Testis (tissue), 2 donors: ENCODE measurements at regions not wholly inside any gene's neighbourhood (a gene's known extent, or its start where the extent isn't known, plus 50 kb on each side); places are given as distances from the start of the nearest gene placed in this dataset.

Source experiments
- DNase-seq: peaks from one replicate; pipeline ENCODE4 v3.0.0-alpha.2; 2019
- H3K27ac ChIP-seq, 2 donors: fragments of 200-600 bp; sonication (generic); one replicate each; pipeline ENCODE4 v1.5.1; 2019
- H3K27me3 ChIP-seq: fragments of 200-600 bp; sonication (generic); one replicate; pipeline ENCODE4 v1.5.1; 2019
- H3K36me3 ChIP-seq: fragments of 200-600 bp; sonication (generic); one replicate; pipeline ENCODE4 v1.5.1; 2017; ENCODE audit warnings: low read depth; ENCODE audit errors: missing control alignments
- H3K4me1 ChIP-seq: fragments of 200-600 bp; sonication (generic); one replicate; pipeline ENCODE4 v1.5.1; 2019
- H3K4me3 ChIP-seq, 2 donors: fragments of 200-600 bp; sonication (generic); one replicate each; pipeline ENCODE4 v1.5.1; 2017 to 2019
- H3K9me3 ChIP-seq: fragments of 200-600 bp; sonication (generic); one replicate; pipeline ENCODE4 v1.5.1; 2017
- POLR2A ChIP-seq: fragments of 450-650 bp; IDR thresholded peaks from one replicate; pipeline ENCODE4 v1.6.1; 2017; ENCODE audit warnings: antibody characterized with exemption, mild to moderate bottlenecking, moderate library complexity
- WGBS, 2 donors: methylation state at CpG; one replicate each; pipeline ENCODE4 v1.1.5; 2018; 5-methylcytosine and 5-hydroxymethylcytosine counted together
- intact Hi-C: fragments of 100-400 bp; cut with DNase I; formaldehyde crosslinking; loops from one replicate; pipeline ENCODE4 v1.15.1; 2023; ENCODE audit warnings: low total_unique reads
- TF ChIP-seq, protein P1 (sequence below), 3 experiments: fragments of 450-650 bp in 2 of 3; fragments of 200-600 bp in 1 of 3; sonication (generic) in 1 of 3; IDR thresholded peaks; one replicate each; pipeline ENCODE4 v1.5.1; 2016 to 2019; ENCODE audit warnings: antibody characterized with exemption in 3 of 3, mild to moderate bottlenecking in 2 of 3, moderate library complexity in 1 of 3

DNA sequence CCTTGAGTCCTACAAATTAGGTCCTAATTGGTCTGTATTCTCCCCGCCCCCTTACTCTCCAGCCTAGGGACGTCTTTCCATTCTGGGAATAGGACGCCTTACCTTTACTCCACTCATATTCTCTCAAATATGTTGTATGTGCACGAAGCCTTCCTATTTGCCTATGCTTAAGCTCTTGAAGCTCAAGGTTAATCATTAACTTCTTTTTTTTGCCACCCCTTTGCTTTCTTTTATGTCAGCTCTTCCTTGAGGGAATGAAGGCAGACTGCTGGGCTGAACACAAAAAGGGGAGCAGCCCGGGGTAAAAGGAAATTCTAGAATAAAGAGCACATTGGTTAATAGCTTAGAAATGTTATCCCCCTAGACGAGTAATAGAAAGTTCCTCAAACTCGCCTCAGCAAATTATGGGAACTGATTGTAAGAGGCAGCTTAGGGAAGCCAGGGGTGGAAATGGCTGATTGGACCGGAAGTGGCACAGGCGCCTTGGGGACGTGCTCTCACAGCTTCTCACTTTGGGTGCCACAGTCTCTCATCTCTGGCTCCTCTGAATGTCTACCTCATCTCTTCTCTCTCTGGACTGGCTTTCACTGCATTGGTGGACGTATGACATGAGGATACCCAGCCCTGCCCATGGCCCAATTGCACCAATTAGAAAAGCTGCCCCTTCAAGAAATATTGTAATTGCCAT, 122.3 kb upstream of the IL12B start:
- no peak overlapping the region for H3K27ac ChIP-seq
- no peak for DNase-seq
- H3K9me3 ChIP-seq = no peaks in the 10 kb centered on the region
- H3K36me3 ChIP-seq = no peaks in the 10 kb centered on the region
- intact Hi-C loops = no loop called here
- H3K27me3 ChIP-seq = no peaks in the 10 kb centered on the region
- 88 to 94% methylated on average over 11 of the region's 11 CpGs for WGBS, 2 donors
- peaks cover 7% of the 10 kb centered on the region for H3K4me1 ChIP-seq
- TF ChIP-seq, protein P1, sequence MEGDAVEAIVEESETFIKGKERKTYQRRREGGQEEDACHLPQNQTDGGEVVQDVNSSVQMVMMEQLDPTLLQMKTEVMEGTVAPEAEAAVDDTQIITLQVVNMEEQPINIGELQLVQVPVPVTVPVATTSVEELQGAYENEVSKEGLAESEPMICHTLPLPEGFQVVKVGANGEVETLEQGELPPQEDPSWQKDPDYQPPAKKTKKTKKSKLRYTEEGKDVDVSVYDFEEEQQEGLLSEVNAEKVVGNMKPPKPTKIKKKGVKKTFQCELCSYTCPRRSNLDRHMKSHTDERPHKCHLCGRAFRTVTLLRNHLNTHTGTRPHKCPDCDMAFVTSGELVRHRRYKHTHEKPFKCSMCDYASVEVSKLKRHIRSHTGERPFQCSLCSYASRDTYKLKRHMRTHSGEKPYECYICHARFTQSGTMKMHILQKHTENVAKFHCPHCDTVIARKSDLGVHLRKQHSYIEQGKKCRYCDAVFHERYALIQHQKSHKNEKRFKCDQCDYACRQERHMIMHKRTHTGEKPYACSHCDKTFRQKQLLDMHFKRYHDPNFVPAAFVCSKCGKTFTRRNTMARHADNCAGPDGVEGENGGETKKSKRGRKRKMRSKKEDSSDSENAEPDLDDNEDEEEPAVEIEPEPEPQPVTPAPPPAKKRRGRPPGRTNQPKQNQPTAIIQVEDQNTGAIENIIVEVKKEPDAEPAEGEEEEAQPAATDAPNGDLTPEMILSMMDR (IDR thresholded peaks at IDR 0.05) = no peak
- no peak for TF ChIP-seq POLR2A
- H3K4me3 ChIP-seq = no peak overlapping the region

DNA sequence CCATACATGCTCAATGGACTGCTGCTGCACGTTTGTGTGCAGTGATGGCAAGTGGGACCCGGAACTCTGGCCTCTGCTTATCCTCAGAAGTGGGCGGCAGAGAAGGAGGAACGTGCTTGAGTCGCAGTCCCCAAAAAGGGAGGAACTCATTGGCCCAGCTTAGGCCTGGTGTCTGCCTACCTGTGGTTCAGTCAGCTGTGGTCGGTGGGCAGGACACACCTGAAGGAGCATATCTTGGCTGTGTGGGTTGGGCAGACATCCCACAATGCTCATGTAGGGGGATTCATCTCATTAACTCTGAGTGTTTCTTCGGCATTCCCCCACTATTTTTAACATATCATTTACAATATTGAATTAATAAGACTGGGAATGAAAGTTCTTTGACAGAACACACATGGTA, 122.9 kb upstream of the IL12B start:
- H3K4me3 ChIP-seq = no peak overlapping the region
- H3K27me3 ChIP-seq = no peaks in the 10 kb centered on the region
- H3K27ac ChIP-seq = no peak overlapping the region
- WGBS, 2 donors = 71 to 90% methylated on average over 7 of the region's 7 CpGs
- H3K4me1 ChIP-seq = peaks cover 7% of the 10 kb centered on the region
- no peak for TF ChIP-seq POLR2A
- TF ChIP-seq, protein P1 (IDR thresholded peaks at IDR 0.05) = no peak
- DNase-seq = no peak
- H3K36me3 ChIP-seq = no peaks in the 10 kb centered on the region
- no peaks in the 10 kb centered on the region for H3K9me3 ChIP-seq
- intact Hi-C loops = no loop called here

DNA sequence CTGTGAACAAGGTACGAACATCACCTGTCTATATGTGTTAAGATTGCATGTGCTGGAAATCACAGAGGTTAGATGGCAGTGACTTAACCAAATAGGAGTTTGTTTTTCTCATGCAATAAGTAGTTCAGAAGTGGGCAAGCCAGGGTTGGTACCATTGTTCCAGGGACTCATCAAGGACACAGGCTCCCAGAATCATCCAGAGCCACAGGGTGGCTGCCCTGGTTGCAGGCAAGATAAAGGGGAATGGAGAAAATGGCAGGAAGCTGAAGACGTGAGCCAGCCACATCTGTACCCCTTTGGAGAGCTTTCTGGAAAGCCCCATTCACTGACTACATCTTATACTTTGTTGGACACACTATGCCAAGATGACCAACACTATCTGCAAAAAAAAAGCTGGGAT, 126.0 kb upstream of the IL12B start:
- intact Hi-C loops = no loop called here
- TF ChIP-seq, protein P1 (IDR thresholded peaks at IDR 0.05) = no peak
- no peak for TF ChIP-seq POLR2A
- WGBS, 2 donors = 79 to 89% methylated on average over 2 of the region's 2 CpGs

DNA sequence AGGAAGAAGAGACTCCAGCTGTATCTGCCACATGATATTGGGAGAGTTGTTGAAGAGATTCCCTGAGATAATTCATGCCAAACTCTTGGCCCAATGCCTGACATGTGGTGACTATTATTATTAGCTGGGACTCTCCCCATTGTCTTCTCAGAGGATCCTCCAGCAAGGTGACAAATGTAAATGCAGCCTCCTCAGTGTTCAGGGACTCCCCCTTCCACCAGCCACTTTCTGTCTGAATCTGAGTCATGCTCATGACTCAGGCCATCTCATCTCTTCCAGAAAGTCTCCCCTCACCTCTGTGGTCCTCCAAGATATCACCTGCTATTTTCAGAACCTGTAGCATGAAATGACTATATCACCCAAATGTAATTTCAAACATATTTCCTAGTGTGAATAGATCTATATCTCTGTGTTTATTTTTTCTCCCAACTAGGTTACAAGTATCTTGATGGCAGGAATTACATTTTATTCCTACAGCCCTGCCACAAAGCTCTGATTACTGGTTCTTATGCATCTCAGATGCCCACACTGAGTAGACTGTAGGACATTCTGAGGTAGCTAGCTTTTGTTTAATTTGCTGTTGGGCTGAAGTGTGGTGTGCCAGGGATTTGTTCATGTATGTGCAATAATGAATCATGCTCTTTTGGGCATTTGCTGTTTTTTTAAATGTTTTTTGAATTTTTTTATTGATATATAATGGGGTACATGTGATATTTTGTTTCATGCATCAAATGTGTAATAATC, 126.6 kb upstream of the IL12B start:
- no peak overlapping the region for H3K27ac ChIP-seq
- no peaks in the 10 kb centered on the region for H3K36me3 ChIP-seq
- H3K27me3 ChIP-seq = no peaks in the 10 kb centered on the region
- H3K4me1 ChIP-seq = no peaks in the 10 kb centered on the region
- intact Hi-C loops = no loop called here
- no peak for DNase-seq
- no peaks in the 10 kb centered on the region for H3K9me3 ChIP-seq
- H3K4me3 ChIP-seq = no peak overlapping the region
- TF ChIP-seq, protein P1 (IDR thresholded peaks at IDR 0.05) = no peak
- TF ChIP-seq POLR2A = no peak

More for the DNA sequence above, 126.0 kb upstream of the IL12B start:
- no peak for DNase-seq
- Histone ChIP-seq H3K27me3 (no peaks in the 10 kb centered on the region), H3K4me3 (no peak overlapping the region), H3K27ac (no peak overlapping the region), H3K36me3 (no peaks in the 10 kb centered on the region), H3K9me3 (no peaks in the 10 kb centered on the region), H3K4me1 (peaks cover 3% of the 10 kb centered on the region)
